ENCODE measurements at regions not wholly inside any gene's neighbourhood (a gene's known extent, or its start where the extent isn't known, plus 50 kb on each side); places are given as distances from the start of the nearest gene placed in this dataset.

GRCh38 chr1:112332176-112333150, 63.6 kb upstream of the CTTNBP2NL start:
- DNase-seq: no peak
- WGBS (ENCODE audit: insufficient coverage): 83% methylated on average over 3 of the region's 9 CpGs
- H3K9me3 Mint-ChIP-seq: peaks cover 0 to 1% (median 0%) of the 10 kb centered on the region in 7 donors
- Histone ChIP-seq H4K20me1 (ENCODE audit: insufficient read depth, low read length) (no peaks in the 10 kb centered on the region), H3K9me3 (replicated peaks in 1 of 2; ENCODE audit: control insufficient read depth in 1 of 2, insufficient read depth in 1 of 2, low read length in 2 of 2) (no peaks in the 10 kb centered on the region), H3K4me2 (replicated peaks; ENCODE audit: extremely low read depth, low read length, poor library complexity, severe bottlenecking) (no peak overlapping the region), H3K4me1 (ENCODE audit: control insufficient read depth in 1 of 2, insufficient read depth in 2 of 2, low read length in 2 of 2) (peaks cover 0 to 3% of the 10 kb centered on the region in 2 donors), H3K4me3 (replicated peaks in 1 of 3; ENCODE audit: low read depth in 2 of 3, low read length in 3 of 3) (no peak overlapping the region), H3K79me2 (ENCODE audit: insufficient read depth, low read length) (no peaks in the 10 kb centered on the region), H3K27me3 (ENCODE audit: control insufficient read depth in 2 of 2, insufficient read depth in 2 of 2, low read length in 2 of 2) (peaks cover 0 to 5% of the 10 kb centered on the region in 2 donors), H3K36me3 (replicated peaks in 1 of 2; ENCODE audit: control insufficient read depth in 1 of 2, insufficient read depth in 2 of 2, low read length in 2 of 2) (no peaks in the 10 kb centered on the region), H3K27ac (ENCODE audit: low read depth in 1 of 2, low read length in 2 of 2) (no peak overlapping the region), H2AFZ (ENCODE audit: insufficient read depth, low read depth, low read length, poor library complexity, severe bottlenecking) (no peak overlapping the region), H3K9ac (ENCODE audit: insufficient read depth, low read length, poor library complexity, severe bottlenecking) (no peak overlapping the region)
- H3K4me1 Mint-ChIP-seq: peaks cover 6% of the 10 kb centered on the region
- H3K36me3 Mint-ChIP-seq: no peaks in the 10 kb centered on the region
- TF ChIP-seq CTCF (IDR thresholded peaks at IDR 0.05): no peak
- no peak overlapping the region for H3K4me3 Mint-ChIP-seq
- H3K27me3 Mint-ChIP-seq (ENCODE audit: low read depth in 3 of 3): peaks cover 15 to 20% (median 18%) of the 10 kb centered on the region in 3 donors
- intact Hi-C loops (cut with micrococcal nuclease): no loop called here
- H3K27ac Mint-ChIP-seq: no peak overlapping the region

DNA sequence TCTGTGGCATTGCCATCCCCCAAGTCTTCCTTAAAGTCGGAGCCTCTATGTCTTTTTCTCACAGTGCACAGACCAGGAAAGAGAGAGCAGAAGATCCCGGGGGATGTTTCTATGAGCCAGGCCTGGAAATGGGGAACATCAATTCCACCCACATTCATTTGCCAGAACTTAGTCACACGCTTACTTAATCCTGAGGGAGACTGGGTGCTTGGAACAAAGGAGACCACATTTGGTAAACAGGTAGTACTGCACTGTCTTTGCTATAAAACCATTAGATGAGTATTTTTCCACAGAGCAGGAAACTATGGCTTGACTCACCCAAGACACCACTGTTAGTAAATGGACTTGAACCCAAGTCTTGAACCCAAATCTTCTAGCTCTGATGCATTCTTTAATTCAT, 60.7 kb upstream of the CTTNBP2NL start:
- Mint-ChIP-seq H3K27ac (no peak overlapping the region), H3K27me3 (ENCODE audit: low read depth in 3 of 3) (peaks cover 14 to 25% (median 19%) of the 10 kb centered on the region in 3 donors), H3K4me3 (no peak overlapping the region), H3K9me3 (peaks cover 0 to 6% (median 0%) of the 10 kb centered on the region in 7 donors), H3K4me1 (peaks cover 6% of the 10 kb centered on the region), H3K36me3 (no peaks in the 10 kb centered on the region)
- Histone ChIP-seq H3K4me3 (replicated peaks in 1 of 3; ENCODE audit: low read depth in 2 of 3, low read length in 3 of 3) (no peak overlapping the region), H3K4me2 (replicated peaks; ENCODE audit: extremely low read depth, low read length, poor library complexity, severe bottlenecking) (no peak overlapping the region), H2AFZ (ENCODE audit: insufficient read depth, low read depth, low read length, poor library complexity, severe bottlenecking) (no peak overlapping the region), H3K9me3 (replicated peaks in 1 of 2; ENCODE audit: control insufficient read depth in 1 of 2, insufficient read depth in 1 of 2, low read length in 2 of 2) (no peaks in the 10 kb centered on the region), H3K79me2 (ENCODE audit: insufficient read depth, low read length) (no peaks in the 10 kb centered on the region), H3K27me3 (ENCODE audit: control insufficient read depth in 2 of 2, insufficient read depth in 2 of 2, low read length in 2 of 2) (peaks cover 2 to 5% of the 10 kb centered on the region in 2 donors), H3K36me3 (replicated peaks in 1 of 2; ENCODE audit: control insufficient read depth in 1 of 2, insufficient read depth in 2 of 2, low read length in 2 of 2) (no peaks in the 10 kb centered on the region), H4K20me1 (ENCODE audit: insufficient read depth, low read length) (no peaks in the 10 kb centered on the region), H3K9ac (ENCODE audit: insufficient read depth, low read length, poor library complexity, severe bottlenecking) (no peak overlapping the region), H3K27ac (ENCODE audit: low read depth in 1 of 2, low read length in 2 of 2) (no peak overlapping the region), H3K4me1 (ENCODE audit: control insufficient read depth in 1 of 2, insufficient read depth in 2 of 2, low read length in 2 of 2) (peaks cover 0 to 3% of the 10 kb centered on the region in 2 donors)
- no peak for TF ChIP-seq CTCF (IDR thresholded peaks at IDR 0.05)
- DNase-seq: no peak
- intact Hi-C loops (cut with micrococcal nuclease): no loop called here
- WGBS (ENCODE audit: insufficient coverage): 100% methylated on average over 1 of the region's 3 CpGs

All from CD14-positive monocyte (primary cell).